Cardiac fibroblast (primary cell): ENCODE measurements at regions not wholly inside any gene's neighbourhood (a gene's known extent, or its start where the extent isn't known, plus 50 kb on each side); places are given as distances from the start of the nearest gene placed in this dataset.

Experiments
- DNase-seq, 2 donors: peaks; one replicate each; pipeline versions ENCODE4 v3.0.0 to v3.0.0-alpha.2; 2010; ENCODE audit warnings: low read depth in 2 of 2
- H3K4me3 ChIP-seq, 2 donors: replicated peaks in 1 of 2; 1 replicate in 1 of 2; 2 replicates in 1 of 2; pipeline ENCODE4 v1.5.1; 2011; ENCODE audit warnings: low read depth in 2 of 2, low read length in 2 of 2, mild to moderate bottlenecking in 2 of 2, moderate library complexity in 1 of 2
- CTCF ChIP-seq: IDR thresholded peaks from one replicate; pipeline ENCODE4 v1.5.1; 2011; ENCODE audit warnings: low read depth, mild to moderate bottlenecking, low read length, inconsistent platforms

GRCh38 chr17:74040291-74040690, 163.2 kb upstream of the RPL38 start:
- no peak for DNase-seq
- no peak overlapping the region for H3K4me3 ChIP-seq
- TF ChIP-seq CTCF: no peak

GRCh38 chr17:74040729-74041128, 162.7 kb upstream of the RPL38 start:
- DNase-seq: no peak
- TF ChIP-seq CTCF: no peak
- no peak overlapping the region for H3K4me3 ChIP-seq

GRCh38 chr17:74041869-74042640, 161.4 kb upstream of the RPL38 start:
- H3K4me3 ChIP-seq: no peak overlapping the region
- DNase-seq: no peak
- TF ChIP-seq CTCF: no peak

DNA sequence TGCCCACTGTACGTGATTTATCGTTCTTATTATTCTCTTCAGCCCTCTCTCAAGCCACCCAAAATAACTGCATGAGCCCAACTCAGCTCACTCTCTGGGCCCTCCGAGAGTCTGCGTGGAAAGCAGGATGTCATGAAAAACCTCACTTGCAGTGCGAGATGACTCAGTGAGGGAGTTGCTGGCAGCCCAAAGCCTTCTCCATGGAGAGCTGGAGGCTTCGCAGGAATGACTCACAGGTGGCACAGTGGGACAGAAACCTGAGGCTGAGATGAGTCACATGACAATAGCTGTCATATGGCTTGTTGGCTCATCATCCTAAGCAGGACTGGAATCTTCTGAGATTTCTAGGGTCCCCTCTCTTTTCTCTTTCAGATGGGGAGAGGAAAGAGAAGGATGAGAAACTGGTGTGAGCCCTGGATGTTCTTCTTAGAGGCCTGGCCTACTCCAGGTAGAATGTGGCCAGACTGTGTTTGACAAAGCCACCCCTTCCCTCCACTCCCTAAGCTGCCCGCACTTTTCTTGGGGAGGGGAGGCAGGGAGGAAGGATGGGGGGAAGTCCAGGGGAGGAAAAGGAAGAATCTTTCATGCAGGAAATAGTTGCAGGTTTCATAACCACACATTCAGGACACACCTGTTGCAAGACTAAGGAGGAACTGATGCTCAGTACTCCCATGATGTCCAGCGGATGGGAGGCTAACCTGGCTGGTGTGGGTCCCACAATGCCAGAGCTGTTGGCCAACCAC, 160.6 kb upstream of the RPL38 start:
- peak; percentile 42 to 60 for DNase-seq

GRCh38 chr17:74043976-74044375, 159.5 kb upstream of the RPL38 start:
- TF ChIP-seq CTCF: no peak
- no peak for DNase-seq
- H3K4me3 ChIP-seq: no peak overlapping the region

More for the DNA sequence above, 160.6 kb upstream of the RPL38 start:
- TF ChIP-seq CTCF: no peak
- H3K4me3 ChIP-seq: no peak overlapping the region

GRCh38 chr17:74045608-74046280, 157.7 kb upstream of the RPL38 start:
- no peak for DNase-seq
- no peak for TF ChIP-seq CTCF
- H3K4me3 ChIP-seq: no peak overlapping the region
